OCI-LY1 (cell line): ENCODE measurements at regions not wholly inside any gene's neighbourhood (a gene's known extent, or its start where the extent isn't known, plus 50 kb on each side); places are given as distances from the start of the nearest gene placed in this dataset.

ENCODE experiments used
- EZH2 ChIP-seq: fragments of 200-600 bp; sonication (generic), shearing (Covaris generic); IDR thresholded peaks from 2 replicates; pipeline ENCODE4 v1.8.0; 2017; ENCODE audit warnings: borderline replicate concordance, mixed run types, mild to moderate bottlenecking, antibody characterized with exemption, low read length, moderate library complexity, mixed read lengths
- TF ChIP-seq, protein P1 (sequence below): fragments of 200-600 bp; sonication (generic), shearing (Covaris generic); IDR thresholded peaks from 2 replicates; pipeline ENCODE4 v1.5.1; 2017; ENCODE audit warnings: mild to moderate bottlenecking, antibody characterized with exemption, low read length, moderate library complexity, mixed read lengths

DNA sequence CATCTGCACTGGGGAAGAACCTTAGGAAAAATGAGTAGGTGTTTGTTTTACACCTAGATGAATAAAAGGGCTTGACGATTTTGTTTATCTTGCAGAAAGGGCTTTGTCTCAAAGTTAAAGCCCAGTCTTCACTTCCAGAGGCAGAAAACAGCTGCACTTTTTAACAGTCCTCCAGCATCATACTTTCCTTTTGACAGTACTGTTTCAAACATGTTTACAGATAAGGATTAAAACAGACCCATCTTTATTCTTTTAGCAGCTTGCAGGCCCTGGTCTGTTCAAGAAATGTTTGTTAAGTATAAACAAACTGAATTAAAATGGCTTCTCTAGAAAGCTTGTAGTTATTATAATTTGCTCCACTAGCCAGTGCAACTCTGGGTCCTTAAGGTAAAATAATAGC is 374.2 kb downstream of the EPHA7 start:
- TF ChIP-seq, protein P1, sequence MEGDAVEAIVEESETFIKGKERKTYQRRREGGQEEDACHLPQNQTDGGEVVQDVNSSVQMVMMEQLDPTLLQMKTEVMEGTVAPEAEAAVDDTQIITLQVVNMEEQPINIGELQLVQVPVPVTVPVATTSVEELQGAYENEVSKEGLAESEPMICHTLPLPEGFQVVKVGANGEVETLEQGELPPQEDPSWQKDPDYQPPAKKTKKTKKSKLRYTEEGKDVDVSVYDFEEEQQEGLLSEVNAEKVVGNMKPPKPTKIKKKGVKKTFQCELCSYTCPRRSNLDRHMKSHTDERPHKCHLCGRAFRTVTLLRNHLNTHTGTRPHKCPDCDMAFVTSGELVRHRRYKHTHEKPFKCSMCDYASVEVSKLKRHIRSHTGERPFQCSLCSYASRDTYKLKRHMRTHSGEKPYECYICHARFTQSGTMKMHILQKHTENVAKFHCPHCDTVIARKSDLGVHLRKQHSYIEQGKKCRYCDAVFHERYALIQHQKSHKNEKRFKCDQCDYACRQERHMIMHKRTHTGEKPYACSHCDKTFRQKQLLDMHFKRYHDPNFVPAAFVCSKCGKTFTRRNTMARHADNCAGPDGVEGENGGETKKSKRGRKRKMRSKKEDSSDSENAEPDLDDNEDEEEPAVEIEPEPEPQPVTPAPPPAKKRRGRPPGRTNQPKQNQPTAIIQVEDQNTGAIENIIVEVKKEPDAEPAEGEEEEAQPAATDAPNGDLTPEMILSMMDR: no peak
- no peak for TF ChIP-seq EZH2
